Fibroblast of peridontal ligament (primary cell): ENCODE measurements at regions not wholly inside any gene's neighbourhood (a gene's known extent, or its start where the extent isn't known, plus 50 kb on each side); places are given as distances from the start of the nearest gene placed in this dataset.
A peak's percentile ranks its signal among the peaks of the same experiment; 100 is the strongest.

Source experiments
- DNase-seq: peaks from one replicate; pipeline ENCODE4 v3.0.0-alpha.2; 2010; ENCODE audit errors: extremely low read depth

DNA sequence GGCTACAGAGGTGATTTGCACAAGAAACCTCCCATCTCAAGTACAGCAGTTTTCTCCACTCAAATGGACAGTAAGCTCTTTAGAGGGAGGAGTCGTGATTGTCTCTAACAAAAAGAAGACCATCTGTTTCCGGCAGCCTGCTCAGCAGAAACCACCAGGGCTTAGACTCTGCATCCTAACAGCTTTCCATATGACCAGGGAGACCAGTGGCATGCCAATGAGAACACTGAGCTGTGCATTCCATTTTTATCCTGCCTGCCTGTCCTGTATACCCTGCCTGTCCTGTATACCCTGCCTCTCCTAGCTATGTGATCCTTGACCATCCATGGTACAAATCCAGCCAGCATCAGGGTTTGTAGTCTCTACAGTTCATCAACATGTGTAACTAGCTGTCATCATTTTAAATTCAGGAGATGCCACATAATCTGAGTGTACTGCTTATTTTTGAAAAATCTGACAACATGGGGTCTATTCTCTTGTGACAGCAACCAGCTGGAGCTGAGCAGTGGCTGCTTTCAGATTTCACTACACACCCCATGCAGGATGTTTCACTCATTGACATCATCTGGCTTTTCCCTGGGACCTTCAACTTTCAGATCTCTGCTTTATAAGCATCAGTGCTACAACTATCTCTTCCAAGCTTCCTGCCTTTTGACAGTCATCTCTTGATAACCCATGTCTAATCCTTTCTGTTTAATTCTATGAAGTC, 50.5 kb upstream of the POU2AF2 start:
- peak; percentile 6 for DNase-seq

DNA sequence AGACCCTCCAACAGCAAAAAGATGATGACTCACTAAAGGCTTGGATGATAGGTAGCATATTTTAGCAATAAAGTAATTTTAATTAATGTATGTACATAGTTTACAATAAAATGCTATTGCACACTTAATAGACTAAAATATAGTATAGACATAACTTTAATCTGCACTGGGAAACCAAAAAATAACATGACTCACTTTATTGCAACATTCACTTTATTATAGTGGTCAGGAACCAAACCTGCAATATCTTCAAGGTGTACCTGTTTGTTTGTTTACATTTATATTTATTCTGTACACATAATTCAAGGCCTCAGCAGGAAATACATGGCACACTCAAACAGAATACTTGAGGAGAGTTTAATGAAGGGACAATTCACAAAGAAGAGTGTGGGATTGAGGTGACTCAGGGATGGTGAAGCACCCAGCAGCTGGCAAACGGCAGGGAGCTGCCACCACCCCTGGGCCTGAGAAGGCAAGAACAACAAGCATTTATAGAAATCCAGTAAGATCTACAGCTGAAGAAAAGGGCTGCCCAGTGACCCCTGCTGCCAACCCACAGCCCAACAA, 51.5 kb upstream of the POU2AF2 start:
- no peak for DNase-seq

DNA sequence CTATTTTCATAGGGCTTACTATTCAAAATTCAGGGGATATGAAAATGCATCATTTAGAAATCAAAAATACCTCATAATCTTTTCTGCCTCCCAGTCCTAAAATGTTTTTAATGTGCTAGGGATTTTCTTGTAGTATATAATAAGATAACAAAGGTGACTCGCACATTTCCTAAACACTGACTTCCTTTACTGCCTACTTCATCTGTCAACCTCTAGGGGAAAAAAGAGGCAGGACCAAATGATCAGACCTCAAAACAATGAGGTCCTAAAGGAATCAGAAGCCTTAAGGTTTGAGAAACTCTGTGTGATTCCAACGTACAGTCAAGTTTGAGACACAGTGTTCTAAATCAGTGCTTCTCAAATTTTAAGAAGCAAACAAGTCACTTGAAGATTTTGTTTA, 56.1 kb upstream of the POU2AF2 start:
- DNase-seq, result no peak

DNA sequence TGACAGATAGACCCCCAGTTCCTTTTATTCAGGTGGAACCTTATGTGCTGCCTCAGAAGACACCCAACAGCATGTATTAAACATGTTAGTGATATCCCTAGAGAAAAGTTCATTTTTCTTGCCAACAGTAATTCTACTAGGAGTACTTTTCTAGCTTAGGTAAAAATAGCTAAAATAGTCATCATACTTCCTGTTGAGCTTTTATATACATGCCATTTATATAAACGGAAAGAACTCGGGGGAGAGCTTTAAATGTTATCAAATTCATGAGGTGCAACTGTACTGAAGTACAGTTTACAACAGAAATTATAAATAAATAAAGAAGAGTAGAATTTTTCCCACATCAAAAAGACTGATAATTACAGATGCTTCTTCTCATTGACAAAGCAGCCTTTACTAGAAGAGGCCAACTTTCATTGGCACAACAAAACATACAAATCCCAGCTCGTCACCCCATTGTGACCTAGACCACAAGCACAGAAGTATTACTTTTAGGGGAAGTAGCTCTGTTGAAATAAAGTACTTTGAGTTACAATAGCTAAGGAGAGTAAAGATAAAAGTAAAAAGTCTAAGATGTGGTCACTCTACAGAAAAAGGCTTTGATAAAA, 59.1 kb upstream of the POU2AF2 start:
- DNase-seq, result no peak

DNA sequence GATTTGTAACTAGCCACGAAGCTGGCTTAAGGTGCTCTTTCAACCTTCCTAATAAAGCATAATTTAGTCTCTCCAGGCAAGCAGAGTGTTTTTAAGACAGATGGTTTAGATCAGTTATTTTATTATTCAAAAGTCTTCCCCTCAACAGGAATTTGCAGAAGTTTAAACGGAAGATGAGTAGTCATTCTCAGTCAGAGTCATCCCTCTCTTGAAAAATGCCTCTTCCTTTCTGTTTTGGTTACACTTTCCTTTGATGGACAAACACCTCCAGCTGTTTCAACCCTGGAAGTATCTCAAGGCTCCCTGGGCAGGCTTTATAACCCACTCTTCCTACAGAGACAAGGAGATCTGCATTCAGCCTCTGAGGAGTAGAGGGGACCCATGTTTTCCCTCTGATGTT, 60.3 kb upstream of the POU2AF2 start:
- DNase-seq, result peak; percentile 39

DNA sequence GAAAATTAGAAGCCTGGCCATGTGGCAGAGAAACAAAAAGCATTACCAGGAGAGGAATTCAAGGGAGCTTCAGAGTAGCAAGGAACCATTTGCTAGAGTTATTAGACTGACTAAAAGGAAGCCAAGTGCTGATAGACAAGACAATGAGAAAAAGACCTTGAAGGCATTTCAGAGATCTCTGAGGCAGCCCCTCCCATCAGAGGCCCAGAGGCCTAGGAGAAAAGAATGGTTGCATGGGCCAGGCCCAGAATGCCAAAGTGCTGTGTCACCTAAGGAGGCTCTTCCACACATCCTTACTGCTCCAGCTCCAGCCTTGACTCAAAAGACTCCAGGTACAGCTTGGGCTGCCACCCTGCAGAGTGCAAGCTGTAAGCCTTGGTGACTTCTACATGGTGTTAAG, 61.8 kb upstream of the POU2AF2 start:
- no peak for DNase-seq

DNA sequence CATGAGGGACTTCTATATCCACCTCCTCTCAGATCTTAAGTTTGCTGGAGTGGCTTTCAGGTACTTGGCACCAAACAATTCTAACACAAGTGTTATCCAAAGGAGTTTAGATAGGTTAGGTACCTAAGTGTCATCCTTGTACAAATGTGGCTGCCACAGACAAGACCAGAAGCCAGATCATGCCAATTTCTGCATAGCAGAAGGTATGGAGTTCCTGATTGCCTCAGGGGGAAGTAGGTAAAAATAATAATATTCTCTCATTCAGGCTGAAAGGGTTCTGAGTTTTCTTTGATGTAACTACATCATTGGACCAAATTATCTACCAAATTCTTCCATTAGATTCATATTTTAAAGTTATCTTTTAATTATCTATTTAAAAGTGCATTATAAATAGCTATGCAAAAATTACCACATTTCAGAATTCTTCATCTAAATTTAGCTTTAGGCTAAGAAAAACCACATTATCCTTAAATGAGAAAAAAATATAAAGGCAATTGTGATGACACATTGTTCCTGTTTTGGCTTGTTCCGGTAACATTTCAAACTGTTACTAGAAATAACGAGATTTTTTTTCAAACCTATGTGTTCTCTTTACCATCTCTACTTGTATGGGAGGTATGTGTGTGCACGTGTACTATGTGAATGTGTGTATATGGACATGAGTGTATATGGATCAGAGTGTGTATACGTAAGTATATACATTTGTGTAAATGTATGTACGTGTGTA, 66.2 kb upstream of the POU2AF2 start:
- DNase-seq, result no peak

DNA sequence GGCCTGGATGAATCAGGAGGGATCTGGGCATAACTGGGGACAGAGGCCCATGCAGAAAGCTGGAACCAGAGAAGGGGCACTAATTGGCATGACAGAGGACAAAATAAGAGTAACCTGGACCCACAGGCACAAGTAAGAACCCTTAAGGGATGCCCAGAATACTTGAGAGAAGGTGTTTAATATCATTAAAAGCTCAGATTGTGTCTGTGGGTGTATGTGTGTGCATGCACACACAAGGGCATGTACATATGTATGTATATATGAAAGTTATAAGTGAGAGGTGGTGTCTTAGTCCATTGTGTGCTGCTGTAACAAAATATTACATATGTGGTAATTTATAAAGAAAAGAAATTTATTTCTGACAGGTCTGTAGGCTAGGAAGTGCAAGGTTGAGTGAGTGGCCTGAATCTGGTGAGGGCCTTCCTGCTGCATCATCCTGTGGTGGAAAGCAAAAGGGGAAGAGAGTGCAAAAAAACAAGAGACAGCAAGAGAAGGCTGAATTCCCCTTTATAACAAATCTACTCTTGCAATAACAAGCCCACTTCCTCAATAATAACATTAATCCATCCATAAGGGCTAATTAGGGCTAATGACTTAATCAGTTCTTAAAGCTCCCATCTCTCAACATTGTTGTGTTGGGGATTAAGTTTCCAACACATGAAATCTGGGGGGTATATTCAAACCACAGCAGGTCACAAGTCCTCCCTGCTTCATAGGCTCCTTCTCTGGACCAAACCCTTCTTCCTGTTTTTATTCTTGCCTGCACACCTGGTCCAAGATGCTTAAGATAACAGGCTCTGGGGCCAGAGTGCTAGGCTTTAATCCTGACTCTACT, 68.3 kb upstream of the POU2AF2 start:
- DNase-seq, result no peak

DNA sequence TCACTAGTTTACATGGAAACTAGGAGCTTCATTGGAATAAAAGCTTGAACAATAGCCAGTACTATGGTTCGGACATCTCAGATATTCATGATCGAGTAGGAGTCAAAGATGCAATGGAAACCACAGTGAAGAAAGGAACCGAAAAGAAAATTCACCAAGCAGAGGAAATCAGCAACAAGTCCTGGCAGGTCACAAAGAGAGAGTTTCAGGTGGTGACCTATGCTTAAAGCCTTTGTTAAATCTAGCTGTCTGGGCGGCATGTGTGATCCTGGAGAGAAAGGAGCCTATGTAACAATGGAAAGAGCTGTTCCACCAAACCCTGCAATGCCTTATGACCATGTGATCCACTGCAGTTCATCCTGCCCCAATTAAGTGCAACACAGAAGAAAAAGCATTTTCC, 68.9 kb upstream of the POU2AF2 start:
- DNase-seq, result no peak

DNA sequence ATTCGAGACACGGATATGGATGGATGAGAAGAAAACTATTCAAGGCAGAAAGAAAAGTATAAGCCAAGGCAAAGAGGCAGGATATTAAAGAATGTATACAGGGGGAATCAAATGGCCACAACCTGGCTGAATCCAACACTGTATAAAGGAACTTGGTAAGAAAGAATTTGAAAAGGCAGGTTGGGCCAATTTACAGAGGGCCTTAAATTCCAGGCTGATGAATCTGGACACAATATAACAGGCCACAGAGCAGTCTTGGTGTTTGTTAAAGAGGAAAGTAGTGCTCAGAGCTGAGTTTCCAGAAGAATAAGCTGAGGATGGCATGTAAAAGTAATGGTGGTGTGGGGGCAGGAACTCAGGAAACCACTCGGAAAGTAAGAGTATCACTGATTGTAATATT, 72.3 kb upstream of the POU2AF2 start:
- no peak for DNase-seq

DNA sequence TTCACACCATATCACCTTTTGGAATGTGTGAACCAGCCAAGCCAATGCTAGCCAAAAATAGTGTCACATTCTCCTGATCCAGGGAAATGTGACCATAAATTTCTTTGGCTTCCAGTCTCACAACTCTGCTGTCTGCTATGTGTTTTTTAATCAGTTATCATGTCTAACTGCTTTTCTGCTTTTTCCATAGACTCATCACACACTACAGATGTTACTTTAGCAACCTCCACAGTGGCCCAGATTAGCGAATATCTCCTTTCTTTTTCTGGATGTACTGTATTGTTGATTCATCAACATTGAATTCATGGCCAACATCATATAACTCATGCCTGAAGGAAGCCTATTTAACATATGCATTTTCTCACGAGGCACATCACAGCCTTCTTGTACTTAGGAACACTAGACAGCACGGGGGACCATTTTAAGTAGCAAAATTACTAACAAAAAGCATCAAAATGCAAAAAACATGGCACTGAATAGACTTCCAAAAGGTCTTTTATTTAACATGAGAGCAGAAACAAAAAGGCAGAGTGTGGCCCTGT, 73.1 kb upstream of the POU2AF2 start:
- DNase-seq, result no peak

DNA sequence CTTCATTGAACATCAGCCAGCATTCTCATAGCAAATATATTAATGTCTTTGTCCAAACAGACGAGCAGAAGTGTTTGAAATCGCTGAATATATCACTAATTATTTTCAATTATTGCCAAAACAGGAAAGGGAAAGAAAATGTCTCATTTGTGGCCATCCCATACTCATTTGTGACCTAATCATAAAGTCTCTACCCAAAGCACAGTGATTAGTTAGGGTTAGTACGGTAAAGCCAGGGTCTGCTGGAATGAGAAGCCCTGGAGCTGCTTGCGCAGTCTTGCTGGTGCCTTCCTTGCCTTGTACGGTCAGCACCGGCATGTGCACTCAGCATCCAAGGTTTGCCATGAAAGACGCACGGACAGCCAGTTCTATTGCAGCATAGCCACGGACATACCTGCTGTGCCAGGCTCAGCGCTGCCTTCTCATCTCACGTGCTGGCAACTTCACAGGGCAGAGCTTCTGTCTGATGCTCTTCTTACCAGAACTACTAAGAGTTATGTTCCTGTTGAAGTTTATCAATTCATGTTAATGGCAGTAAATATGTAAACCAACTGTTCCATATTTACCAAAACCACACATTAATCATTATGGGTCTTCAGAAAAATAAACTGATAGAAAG, 74.7 kb upstream of the POU2AF2 start:
- no peak for DNase-seq

DNA sequence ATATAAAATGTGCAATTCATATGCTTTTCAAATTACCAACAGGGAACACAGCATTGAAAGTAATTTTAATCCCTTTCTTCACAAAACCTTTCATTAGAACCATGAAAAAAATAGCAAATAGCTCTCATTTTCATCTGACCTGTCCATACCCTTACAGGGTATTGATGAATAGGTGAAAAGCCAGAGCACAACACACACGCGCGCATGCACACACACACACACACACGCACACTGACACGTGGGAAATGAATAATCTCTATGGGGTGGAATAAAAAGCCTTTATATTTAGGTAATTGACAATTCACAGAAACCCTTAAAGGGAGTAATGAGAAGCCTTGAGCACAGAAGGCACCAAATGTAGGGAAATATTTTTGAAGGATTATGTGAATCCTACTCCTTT, 76.2 kb upstream of the POU2AF2 start:
- DNase-seq, result no peak

DNA sequence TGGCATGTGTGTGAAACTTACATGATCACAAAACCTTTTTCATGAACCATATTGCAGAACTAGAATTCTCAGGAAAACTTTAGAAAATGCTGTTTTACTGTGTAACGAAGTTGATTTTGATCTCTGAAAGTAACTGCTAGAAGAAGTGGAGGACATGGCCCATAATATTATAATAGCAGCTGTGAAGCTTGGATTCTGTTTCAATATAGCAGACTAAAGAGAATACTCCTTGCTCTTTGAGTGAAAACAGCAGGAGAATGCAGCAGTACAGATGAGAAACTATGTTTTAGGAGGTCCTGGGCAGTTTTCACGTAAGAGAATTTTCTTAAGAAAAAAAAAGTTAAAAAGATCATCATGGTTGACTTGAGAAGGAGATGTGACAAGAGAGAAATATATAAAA, 76.7 kb upstream of the POU2AF2 start:
- DNase-seq, result no peak

DNA sequence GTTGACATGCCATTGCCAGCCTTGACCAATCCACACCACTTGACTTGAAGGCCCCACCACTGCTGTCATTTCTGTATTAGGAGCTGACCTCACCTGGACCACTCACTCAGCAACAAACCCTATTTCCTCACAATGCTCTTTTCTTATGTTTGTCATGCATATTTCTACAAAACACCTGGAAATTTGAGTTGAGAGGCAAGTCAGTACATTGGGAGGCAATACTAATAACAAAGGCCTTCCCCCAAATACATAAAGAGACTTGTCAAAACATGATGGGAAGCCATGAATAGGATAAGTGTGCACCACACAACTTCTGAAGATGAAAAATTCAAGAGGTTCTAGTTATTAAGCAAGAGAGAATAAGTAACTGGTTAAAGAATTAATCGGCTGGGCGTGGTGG, 77.9 kb upstream of the POU2AF2 start:
- DNase-seq, result no peak

DNA sequence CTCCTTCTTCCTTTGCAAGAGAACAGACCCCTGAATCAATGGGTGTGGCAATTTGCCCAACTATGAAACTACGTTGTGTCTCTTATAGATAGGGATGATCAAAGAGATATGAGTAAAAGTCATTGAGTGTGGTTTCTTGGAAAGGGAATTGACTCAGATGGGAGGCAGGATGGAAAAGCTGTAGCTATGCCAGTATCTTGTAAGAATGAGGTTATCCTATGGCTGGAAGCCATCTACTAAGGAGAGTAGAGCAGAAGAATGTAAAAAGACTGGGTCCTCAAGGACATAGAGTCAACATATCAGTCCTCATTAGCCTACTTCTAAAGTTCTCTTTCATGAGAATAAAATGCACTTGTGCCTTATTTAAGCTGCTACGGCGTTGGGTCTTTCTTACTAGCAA, 78.9 kb upstream of the POU2AF2 start:
- no peak for DNase-seq

DNA sequence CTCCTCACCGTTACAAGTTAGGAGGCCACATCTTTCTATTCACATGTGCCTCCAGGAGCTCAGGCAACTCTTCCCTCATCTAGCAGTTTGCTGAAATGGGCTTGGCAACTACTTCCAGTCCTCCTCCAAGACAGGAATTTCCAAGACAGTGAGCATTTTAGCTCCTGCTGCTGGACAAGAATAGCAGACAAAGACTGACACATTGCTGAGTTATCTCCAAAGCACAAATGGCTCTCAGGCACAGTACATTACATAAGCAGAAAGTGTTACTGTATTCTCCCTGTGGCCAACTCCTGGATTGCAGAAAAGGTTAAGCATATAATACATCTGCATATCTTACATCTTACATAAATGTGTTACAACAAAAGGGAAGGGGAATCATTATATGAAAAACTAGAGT, 83.2 kb upstream of the POU2AF2 start:
- DNase-seq, result peak; percentile 8

DNA sequence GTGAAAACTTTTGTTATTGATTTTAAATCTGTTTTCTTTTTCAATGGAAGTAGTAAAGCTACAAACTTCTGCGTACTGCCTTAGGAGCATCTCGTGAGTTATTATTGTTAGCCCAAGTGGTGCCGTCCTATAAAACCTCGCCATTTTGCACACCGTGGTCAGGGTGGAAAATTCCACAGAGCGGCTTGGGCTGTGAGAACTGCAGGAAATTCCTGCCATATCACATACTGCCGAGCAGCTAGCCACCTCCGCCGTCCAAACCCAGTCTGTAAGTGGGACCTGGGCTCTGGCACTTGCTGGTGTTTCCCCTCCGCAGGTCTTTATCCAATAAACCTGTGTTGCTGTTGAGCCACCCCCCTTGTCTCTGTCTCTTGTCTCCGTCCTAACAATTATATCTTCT, 88.0 kb upstream of the POU2AF2 start:
- no peak for DNase-seq

DNA sequence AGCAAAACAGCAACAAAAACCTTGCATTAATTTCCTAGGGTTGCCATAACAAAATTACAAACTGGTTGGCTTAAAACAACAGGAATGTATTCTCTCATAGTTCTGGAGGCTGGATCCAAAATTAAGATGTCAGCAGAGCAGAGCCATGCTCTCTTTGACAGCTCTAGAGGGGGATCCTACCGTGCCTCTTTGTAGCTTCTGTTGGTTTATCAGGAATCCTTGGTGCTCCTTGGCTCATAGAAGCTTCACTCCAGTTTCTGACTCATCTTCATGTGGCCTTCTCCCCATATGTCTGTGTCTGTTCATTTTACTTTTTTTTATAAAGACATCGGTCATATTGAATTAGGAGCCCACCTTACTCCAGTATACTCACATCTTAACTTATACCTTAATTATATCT, 90.5 kb upstream of the POU2AF2 start:
- DNase-seq, result no peak

DNA sequence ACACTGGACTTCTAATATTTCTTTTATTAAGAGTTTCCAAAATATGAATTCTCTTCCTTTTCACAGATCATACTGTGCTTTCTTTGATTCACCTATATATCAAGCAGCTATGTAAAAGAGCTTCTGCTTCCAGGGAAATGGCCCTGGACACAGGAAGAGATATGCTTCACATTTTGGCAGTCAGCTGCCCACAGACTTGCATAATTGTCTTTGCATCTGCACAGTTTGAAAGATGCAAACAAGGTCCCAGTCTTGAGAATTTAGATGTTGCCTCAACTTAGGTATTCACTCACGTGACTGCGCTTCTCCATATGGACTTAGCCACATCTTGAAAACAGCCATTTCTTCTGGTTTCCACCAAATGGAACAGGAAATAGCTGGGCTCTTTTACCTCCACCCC, 92.3 kb upstream of the POU2AF2 start:
- DNase-seq, result no peak

DNA sequence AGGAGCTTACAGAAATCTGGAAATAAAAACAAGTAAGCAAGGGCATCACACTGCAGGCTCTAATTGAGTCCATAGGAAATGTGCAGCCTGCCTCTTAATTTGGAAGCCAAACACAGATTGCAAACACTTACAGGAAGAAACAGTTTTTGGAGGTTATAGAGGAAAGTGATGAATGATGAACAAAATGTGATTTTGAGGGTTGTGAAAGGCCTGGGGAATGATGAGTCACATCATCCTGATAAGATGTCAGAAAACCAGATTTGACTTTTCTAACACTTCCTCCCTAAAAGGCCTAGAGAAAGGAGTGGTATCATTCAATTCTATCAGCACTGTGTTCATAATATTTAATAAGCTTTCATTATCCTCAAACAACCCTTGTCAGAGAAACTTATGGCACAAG, 96.6 kb upstream of the POU2AF2 start:
- DNase-seq, result peak; percentile 18
